ENCODE measurements at regions not wholly inside any gene's neighbourhood (a gene's known extent, or its start where the extent isn't known, plus 50 kb on each side); places are given as distances from the start of the nearest gene placed in this dataset.

GRCh38 chr9:88792502-88792901 is 198.8 kb upstream of the S1PR3 start:
- TF ChIP-seq TBP (CRISPR knock-in tag; IDR thresholded peaks at IDR 0.05) (no peak), ZNF431 (CRISPR knock-in tag; IDR thresholded peaks at IDR 0.05; ENCODE audit: borderline replicate concordance, low read depth) (no peak), FOXA3 (CRISPR knock-in tag; IDR thresholded peaks at IDR 0.05) (no peak), MAX (IDR thresholded peaks at IDR 0.05) (no peak), CEBPB (IDR thresholded peaks at IDR 0.05; ENCODE audit: borderline replicate concordance, low read depth, low read length) (no peak), POLR2A (IDR thresholded peaks at IDR 0.05; ENCODE audit: insufficient read depth in 1 of 2, low read depth in 2 of 2, low read length in 2 of 2) (no peak)
